ENCODE measurements at regions not wholly inside any gene's neighbourhood (a gene's known extent, or its start where the extent isn't known, plus 50 kb on each side); places are given as distances from the start of the nearest gene placed in this dataset.

- no peak for TF ChIP-seq CTCF (IDR thresholded peaks at IDR 0.05; ENCODE audit: insufficient read depth, low read length, poor library complexity, severe bottlenecking)
- no peak for TF ChIP-seq EZH2phosphoT487 (conservative IDR thresholded peaks at IDR 0.05; ENCODE audit: low read length)
Measured at GRCh38 chr3:78077842-78078241, 1037.9 kb downstream of the ROBO2 start.
